ENCODE measurements at regions not wholly inside any gene's neighbourhood (a gene's known extent, or its start where the extent isn't known, plus 50 kb on each side); places are given as distances from the start of the nearest gene placed in this dataset.

- no peaks in the 10 kb centered on the region for H3K36me3 ChIP-seq (ENCODE audit: low read depth)
- H3K4me1 ChIP-seq (replicated peaks; ENCODE audit: insufficient read depth), result no peaks in the 10 kb centered on the region
- H3K79me2 ChIP-seq (ENCODE audit: low read depth), result no peaks in the 10 kb centered on the region
- H3K9me2 ChIP-seq (ENCODE audit: insufficient read depth), result no peaks in the 10 kb centered on the region
- no peak overlapping the region for H3K27ac ChIP-seq
- BruUV-seq (replicated peaks), result no TSS peak
- H3K4me3 ChIP-seq, result no peak overlapping the region
- H4K20me1 ChIP-seq (ENCODE audit: insufficient read depth), result no peaks in the 10 kb centered on the region
- H3K27me3 ChIP-seq (ENCODE audit: insufficient read depth, low read depth), result peaks cover 59% of the 10 kb centered on the region
- intact Hi-C loops (cut with micrococcal nuclease; ENCODE audit: unreplicated experiment), result no loop called here
- H3K9me3 ChIP-seq (ENCODE audit: insufficient read depth, low read depth), result no peaks in the 10 kb centered on the region
- ChIA-PET POLR2A (ENCODE audit: unreplicated experiment) (no interaction called here), CTCF (no interaction called here)
- TF ChIP-seq CTCF (conservative IDR thresholded peaks at IDR 0.05) (no peak), EZH2 (IDR thresholded peaks at IDR 0.05; ENCODE audit: low read depth) (no peak)
- no peak overlapping the region for H3K4me2 ChIP-seq
- no peaks in the 10 kb centered on the region for H3F3A ChIP-seq (ENCODE audit: insufficient read depth, low read depth)
- H2AFZ ChIP-seq, result no peak overlapping the region
- DNase-seq, result no peak
Observed at GRCh38 chr11:45501392-45502225, 163.8 kb downstream of the CHST1 start.

GRCh38 chr11:45500451-45500850 lies 165.0 kb downstream of the CHST1 start:
- no peak for DNase-seq
- no peaks in the 10 kb centered on the region for H3K9me2 ChIP-seq (ENCODE audit: insufficient read depth)
- BruUV-seq (replicated peaks), result no TSS peak
- H3K4me1 ChIP-seq (replicated peaks; ENCODE audit: insufficient read depth), result no peaks in the 10 kb centered on the region
- no peaks in the 10 kb centered on the region for H3F3A ChIP-seq (ENCODE audit: insufficient read depth, low read depth)
- no peaks in the 10 kb centered on the region for H3K9me3 ChIP-seq (ENCODE audit: insufficient read depth, low read depth)
- no peaks in the 10 kb centered on the region for H4K20me1 ChIP-seq (ENCODE audit: insufficient read depth)
- H3K27me3 ChIP-seq (ENCODE audit: insufficient read depth, low read depth), result peaks cover 56% of the 10 kb centered on the region
- no peak overlapping the region for H3K27ac ChIP-seq
- ChIA-PET POLR2A (ENCODE audit: unreplicated experiment) (no interaction called here), CTCF (interaction anchor here (0.5 kb wide), 1 partner anchor 13 kb away, joined by 3 read pairs; no protein-coding TSS in a partner anchor)
- intact Hi-C loops (cut with micrococcal nuclease; ENCODE audit: unreplicated experiment), result no loop called here
- H2AFZ ChIP-seq, result no peak overlapping the region
- H3K4me2 ChIP-seq, result no peak overlapping the region
- H3K36me3 ChIP-seq (ENCODE audit: low read depth), result no peaks in the 10 kb centered on the region
- TF ChIP-seq CTCF (conservative IDR thresholded peaks at IDR 0.05) (no peak), EZH2 (IDR thresholded peaks at IDR 0.05; ENCODE audit: low read depth) (no peak)
- no peaks in the 10 kb centered on the region for H3K79me2 ChIP-seq (ENCODE audit: low read depth)
- no peak overlapping the region for H3K4me3 ChIP-seq

DNA sequence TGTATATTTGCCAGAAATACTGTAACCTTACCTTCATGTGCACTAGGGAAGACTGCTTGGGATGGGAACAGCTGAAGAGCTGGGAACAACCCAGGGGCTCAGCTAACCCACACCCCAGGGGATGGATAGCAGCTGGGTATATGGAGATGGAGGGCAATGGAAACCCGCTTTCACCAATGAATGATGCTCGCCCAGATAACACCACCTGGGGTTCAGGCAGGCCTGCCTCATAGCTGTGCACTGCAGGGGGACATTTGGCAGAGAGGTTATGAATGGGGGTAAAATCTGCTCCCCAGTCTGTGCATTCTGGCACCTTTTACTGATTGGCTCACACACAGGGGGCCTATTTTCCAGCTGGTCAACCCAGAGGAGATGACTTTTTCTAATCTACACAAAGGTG lies 170.7 kb downstream of the CHST1 start:
- intact Hi-C loops (cut with micrococcal nuclease; ENCODE audit: unreplicated experiment), result no loop called here
- Histone ChIP-seq H3K4me3 (no peak overlapping the region), H3K36me3 (ENCODE audit: low read depth) (no peaks in the 10 kb centered on the region), H3K4me2 (no peak overlapping the region), H3K9me2 (ENCODE audit: insufficient read depth) (no peaks in the 10 kb centered on the region), H3K27me3 (ENCODE audit: insufficient read depth, low read depth) (peaks cover 34% of the 10 kb centered on the region), H3F3A (ENCODE audit: insufficient read depth, low read depth) (no peaks in the 10 kb centered on the region), H3K9me3 (ENCODE audit: insufficient read depth, low read depth) (no peaks in the 10 kb centered on the region), H3K79me2 (ENCODE audit: low read depth) (no peaks in the 10 kb centered on the region), H4K20me1 (ENCODE audit: insufficient read depth) (no peaks in the 10 kb centered on the region; the same call in 1 of the 2 replicates), H3K4me1 (replicated peaks; ENCODE audit: insufficient read depth) (no peaks in the 10 kb centered on the region), H3K27ac (no peak overlapping the region), H2AFZ (no peak overlapping the region)
- CTCF ChIA-PET, result no interaction called here
- no peak for DNase-seq
- BruUV-seq (replicated peaks), result no TSS peak
- POLR2A ChIA-PET (ENCODE audit: unreplicated experiment), result no interaction called here
- no peak for TF ChIP-seq CTCF (conservative IDR thresholded peaks at IDR 0.05)

Data from PC-9 (cell line).